AG04450 (cell line): ENCODE measurements at regions not wholly inside any gene's neighbourhood (a gene's known extent, or its start where the extent isn't known, plus 50 kb on each side); places are given as distances from the start of the nearest gene placed in this dataset.
"Not testable (repeated sequence)": the region's sequence is repeated elsewhere in the genome, so short reads cannot be mapped to it uniquely, and the experiment has no call there.

Source experiments
- CTCF ChIA-PET: fragments of 300-600, 350-600 bp; formaldehyde crosslinking; extraction: SDS; loops from one replicate; lab custom pipeline; 2022; ENCODE audit warnings: antibody characterized with exemption, inconsistent platforms; lab: Charles Lee
- POLR2A ChIA-PET: fragments of 350-600 bp; formaldehyde crosslinking; extraction: SDS; loops from one replicate; lab custom pipeline; 2021; ENCODE audit warnings: antibody characterized with exemption, inconsistent platforms; lab: Yijun Ruan, JAX
- DNase-seq: peaks from one replicate; pipeline ENCODE4 v3.0.0-alpha.2; 2011; ENCODE audit warnings: low read depth, low spot score
- H3K27ac ChIP-seq: one replicate; pipeline ENCODE4 v1.5.1; 2012; ENCODE audit warnings: low read depth, low read length, control low read depth
- H3K27me3 ChIP-seq: one replicate; pipeline ENCODE4 v1.6.0; 2012; ENCODE audit warnings: low read length; ENCODE audit not compliant: control insufficient read depth, insufficient read depth
- H3K4me3 ChIP-seq: 2 replicates; pipeline ENCODE4 v1.5.1; 2011; ENCODE audit warnings: mild to moderate bottlenecking, low read depth, low read length, control low read depth
- H3K9me3 ChIP-seq: 2 replicates; pipeline ENCODE4 v1.5.1; 2012; ENCODE audit warnings: low read length; ENCODE audit not compliant: control insufficient read depth, insufficient read depth
- TF ChIP-seq, protein P1 (sequence below): IDR thresholded peaks from 2 replicates; pipeline ENCODE4 v1.5.1; 2011; ENCODE audit warnings: low read depth, low read length, control low read depth, inconsistent platforms

DNA sequence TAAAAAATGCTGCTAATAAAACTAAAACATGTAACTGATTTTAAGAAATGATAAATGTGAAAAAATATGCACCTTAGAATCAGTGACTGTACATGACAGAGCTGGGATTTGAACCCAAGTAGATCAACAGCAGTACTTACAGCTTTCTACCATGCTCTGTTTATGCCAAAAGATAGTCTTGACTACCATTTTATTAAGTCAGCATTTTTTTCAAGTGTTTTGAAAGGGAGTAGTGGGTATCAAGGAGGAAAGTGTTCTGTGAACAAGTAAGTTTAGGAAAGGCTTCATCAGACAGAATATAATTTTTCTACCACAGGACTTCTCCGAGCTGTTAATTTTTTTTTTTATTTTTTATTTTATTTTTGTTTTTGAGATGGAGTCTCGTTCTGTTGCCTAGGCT lies 180.4 kb upstream of the GLRA1 start:
- TF ChIP-seq, protein P1, sequence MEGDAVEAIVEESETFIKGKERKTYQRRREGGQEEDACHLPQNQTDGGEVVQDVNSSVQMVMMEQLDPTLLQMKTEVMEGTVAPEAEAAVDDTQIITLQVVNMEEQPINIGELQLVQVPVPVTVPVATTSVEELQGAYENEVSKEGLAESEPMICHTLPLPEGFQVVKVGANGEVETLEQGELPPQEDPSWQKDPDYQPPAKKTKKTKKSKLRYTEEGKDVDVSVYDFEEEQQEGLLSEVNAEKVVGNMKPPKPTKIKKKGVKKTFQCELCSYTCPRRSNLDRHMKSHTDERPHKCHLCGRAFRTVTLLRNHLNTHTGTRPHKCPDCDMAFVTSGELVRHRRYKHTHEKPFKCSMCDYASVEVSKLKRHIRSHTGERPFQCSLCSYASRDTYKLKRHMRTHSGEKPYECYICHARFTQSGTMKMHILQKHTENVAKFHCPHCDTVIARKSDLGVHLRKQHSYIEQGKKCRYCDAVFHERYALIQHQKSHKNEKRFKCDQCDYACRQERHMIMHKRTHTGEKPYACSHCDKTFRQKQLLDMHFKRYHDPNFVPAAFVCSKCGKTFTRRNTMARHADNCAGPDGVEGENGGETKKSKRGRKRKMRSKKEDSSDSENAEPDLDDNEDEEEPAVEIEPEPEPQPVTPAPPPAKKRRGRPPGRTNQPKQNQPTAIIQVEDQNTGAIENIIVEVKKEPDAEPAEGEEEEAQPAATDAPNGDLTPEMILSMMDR, result no peak
- Histone ChIP-seq H3K27me3 (no peaks in the 10 kb centered on the region), H3K4me3 (no peak overlapping the region), H3K9me3 (no peaks in the 10 kb centered on the region), H3K27ac (no peak overlapping the region)
- no peak for DNase-seq
- CTCF ChIA-PET, result interaction anchor here (0.9 kb wide), 2 partner anchors 38 to 280 kb away, joined by 3 to 6 read pairs; no protein-coding TSS in a partner anchor
- POLR2A ChIA-PET, result no interaction called here

DNA sequence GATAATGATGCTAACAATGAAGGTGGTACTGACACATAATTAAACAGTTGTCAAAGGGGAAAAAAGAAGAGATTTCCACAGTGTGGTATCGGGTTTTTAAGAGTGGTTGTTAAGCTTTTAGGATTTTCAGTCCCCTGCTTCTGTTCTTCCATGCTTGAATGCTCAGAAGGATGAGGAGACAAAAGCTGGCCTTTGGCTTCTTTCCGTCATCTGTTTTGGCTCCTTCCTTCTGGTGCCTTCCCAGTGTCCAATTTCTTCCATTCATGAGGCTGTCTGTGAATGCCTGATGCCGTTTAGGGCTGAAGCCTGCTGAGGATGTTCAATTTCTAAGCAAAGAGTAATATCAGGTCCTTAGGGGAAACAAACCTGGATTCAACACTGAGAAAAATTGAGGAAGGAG lies 179.6 kb upstream of the GLRA1 start:
- H3K9me3 ChIP-seq, result no peaks in the 10 kb centered on the region
- no peak overlapping the region for H3K4me3 ChIP-seq
- no peak overlapping the region for H3K27ac ChIP-seq
- ChIA-PET CTCF (interaction anchor here (0.9 kb wide), 1 partner anchor 279 kb away, joined by 3 read pairs; no protein-coding TSS in a partner anchor), POLR2A (no interaction called here)
- DNase-seq, result no peak
- no peaks in the 10 kb centered on the region for H3K27me3 ChIP-seq
- TF ChIP-seq, protein P1, result no peak

DNA sequence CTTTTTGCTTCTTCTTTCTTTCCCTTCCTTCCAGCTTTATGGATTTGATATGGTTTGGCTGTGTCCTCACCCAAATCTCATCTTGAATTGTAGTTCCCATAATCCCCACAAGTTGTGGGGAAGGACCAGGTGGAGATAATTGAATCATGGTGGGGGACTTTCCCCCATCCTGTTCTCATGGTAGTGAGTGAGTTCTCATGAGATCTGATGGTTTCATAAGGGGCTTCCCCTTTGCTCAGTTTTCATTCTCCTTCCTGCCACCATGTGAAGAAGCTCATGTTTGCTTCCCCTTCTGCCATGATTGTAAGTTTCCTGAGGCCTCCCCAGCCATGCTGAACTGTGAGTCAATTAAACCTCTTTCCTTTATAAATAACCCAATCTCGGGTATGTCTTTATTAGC lies 178.3 kb upstream of the GLRA1 start:
- CTCF ChIA-PET, H3K27me3 ChIP-seq, POLR2A ChIA-PET: not testable (repeated sequence)

DNA sequence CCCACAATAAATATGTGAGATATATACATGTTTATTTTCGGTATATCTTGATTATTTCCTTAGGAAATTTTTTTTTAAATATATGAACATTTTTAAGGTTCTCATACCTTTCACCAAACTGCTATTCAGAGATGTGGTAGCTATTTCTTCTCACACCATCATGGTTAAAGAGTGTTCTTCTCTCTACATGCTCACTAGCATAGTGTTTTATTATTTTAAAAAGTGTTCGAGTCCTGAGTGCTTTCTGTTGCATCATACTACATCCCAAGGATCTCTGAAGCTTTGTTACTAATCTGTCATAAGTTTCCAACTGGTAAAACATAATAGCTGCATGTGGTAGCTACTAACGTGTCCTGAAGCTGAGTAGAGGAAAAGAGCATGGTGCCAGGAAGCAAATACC lies 177.4 kb upstream of the GLRA1 start:
- ChIA-PET CTCF (interaction anchor here (0.5 kb wide), 1 partner anchor 697 kb away, joined by 4 read pairs; no protein-coding TSS in a partner anchor), POLR2A (no interaction called here)
- no peak overlapping the region for H3K27ac ChIP-seq
- H3K9me3 ChIP-seq, result no peaks in the 10 kb centered on the region
- no peaks in the 10 kb centered on the region for H3K27me3 ChIP-seq
- TF ChIP-seq, protein P1, result no peak
- H3K4me3 ChIP-seq, result no peak overlapping the region
- DNase-seq, result no peak

More for the DNA sequence above, 178.3 kb upstream of the GLRA1 start:
- DNase-seq, H3K9me3 ChIP-seq, H3K27ac ChIP-seq, H3K4me3 ChIP-seq: not testable (repeated sequence)

DNA sequence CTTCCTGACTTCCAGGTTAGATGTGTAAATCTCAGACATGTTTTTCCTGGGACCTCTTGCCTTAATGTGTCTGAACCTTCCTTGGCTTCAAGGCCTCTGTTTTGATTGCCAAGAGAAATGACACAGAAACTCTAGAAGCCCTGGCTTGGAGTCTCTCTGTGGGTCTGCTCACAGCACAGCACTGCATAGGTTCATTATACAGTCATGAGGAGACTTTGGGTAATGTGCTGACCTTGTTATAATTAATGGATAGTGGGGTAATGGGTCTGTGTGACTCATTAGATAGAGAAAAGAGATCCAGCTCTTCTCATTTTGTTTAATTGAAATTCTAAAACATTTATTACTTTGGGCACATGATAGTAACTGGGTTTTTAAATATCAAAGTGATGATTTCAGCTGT lies 175.8 kb upstream of the GLRA1 start:
- H3K27ac ChIP-seq, result no peak overlapping the region
- no peaks in the 10 kb centered on the region for H3K27me3 ChIP-seq
- no peaks in the 10 kb centered on the region for H3K9me3 ChIP-seq
- ChIA-PET CTCF (no interaction called here), POLR2A (no interaction called here)
- H3K4me3 ChIP-seq, result no peak overlapping the region
- DNase-seq, result no peak
- TF ChIP-seq, protein P1, result no peak
